ENCODE measurements at regions not wholly inside any gene's neighbourhood (a gene's known extent, or its start where the extent isn't known, plus 50 kb on each side); places are given as distances from the start of the nearest gene placed in this dataset.

DNA sequence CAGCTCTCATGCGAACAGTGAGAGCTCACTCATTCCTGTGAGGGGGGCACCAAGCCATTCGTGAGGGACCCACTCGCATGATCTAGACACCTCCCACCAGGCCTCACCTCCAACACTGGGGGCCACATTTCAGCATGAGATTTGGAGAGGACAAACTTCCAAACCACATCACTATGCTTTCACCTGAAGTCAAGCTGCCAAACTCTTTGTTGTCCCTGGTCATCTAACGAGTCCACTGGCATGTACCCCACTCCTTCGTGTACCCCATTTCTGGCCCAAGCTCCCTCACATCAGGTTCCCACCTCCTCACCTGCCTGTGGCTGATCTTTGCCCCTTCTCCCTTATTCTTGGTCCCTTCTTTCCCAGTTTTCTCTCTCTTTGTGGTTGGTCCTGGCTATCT, 198.9 kb downstream of the ADAMTS15 start:
- TF ChIP-seq, protein P1, sequence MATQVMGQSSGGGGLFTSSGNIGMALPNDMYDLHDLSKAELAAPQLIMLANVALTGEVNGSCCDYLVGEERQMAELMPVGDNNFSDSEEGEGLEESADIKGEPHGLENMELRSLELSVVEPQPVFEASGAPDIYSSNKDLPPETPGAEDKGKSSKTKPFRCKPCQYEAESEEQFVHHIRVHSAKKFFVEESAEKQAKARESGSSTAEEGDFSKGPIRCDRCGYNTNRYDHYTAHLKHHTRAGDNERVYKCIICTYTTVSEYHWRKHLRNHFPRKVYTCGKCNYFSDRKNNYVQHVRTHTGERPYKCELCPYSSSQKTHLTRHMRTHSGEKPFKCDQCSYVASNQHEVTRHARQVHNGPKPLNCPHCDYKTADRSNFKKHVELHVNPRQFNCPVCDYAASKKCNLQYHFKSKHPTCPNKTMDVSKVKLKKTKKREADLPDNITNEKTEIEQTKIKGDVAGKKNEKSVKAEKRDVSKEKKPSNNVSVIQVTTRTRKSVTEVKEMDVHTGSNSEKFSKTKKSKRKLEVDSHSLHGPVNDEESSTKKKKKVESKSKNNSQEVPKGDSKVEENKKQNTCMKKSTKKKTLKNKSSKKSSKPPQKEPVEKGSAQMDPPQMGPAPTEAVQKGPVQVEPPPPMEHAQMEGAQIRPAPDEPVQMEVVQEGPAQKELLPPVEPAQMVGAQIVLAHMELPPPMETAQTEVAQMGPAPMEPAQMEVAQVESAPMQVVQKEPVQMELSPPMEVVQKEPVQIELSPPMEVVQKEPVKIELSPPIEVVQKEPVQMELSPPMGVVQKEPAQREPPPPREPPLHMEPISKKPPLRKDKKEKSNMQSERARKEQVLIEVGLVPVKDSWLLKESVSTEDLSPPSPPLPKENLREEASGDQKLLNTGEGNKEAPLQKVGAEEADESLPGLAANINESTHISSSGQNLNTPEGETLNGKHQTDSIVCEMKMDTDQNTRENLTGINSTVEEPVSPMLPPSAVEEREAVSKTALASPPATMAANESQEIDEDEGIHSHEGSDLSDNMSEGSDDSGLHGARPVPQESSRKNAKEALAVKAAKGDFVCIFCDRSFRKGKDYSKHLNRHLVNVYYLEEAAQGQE (IDR thresholded peaks at IDR 0.05; ENCODE audit: insufficient read depth in 1 of 2, low read depth in 2 of 2, low read length in 2 of 2): no peak
- no peak for TF ChIP-seq POLR2AphosphoS5 (IDR thresholded peaks at IDR 0.05; ENCODE audit: low read depth, low read length)
- no peak for TF ChIP-seq TAF1 (IDR thresholded peaks at IDR 0.05; ENCODE audit: borderline replicate concordance, insufficient read depth, low read length)
- TF ChIP-seq SIN3A (IDR thresholded peaks at IDR 0.05; ENCODE audit: borderline replicate concordance, insufficient read depth, low read length): no peak

All from PFSK-1 (cell line).